AG09309 (cell line): ENCODE measurements at regions not wholly inside any gene's neighbourhood (a gene's known extent, or its start where the extent isn't known, plus 50 kb on each side); places are given as distances from the start of the nearest gene placed in this dataset.

ENCODE experiments used
- DNase-seq: peaks from one replicate; pipeline ENCODE4 v3.0.0-alpha.2; 2010; ENCODE audit warnings: low read depth
- H3K4me3 ChIP-seq: 2 replicates; pipeline ENCODE4 v1.5.1; 2011; ENCODE audit warnings: mild to moderate bottlenecking, low read depth, low read length, moderate library complexity; ENCODE audit not compliant: control insufficient read depth
- CTCF ChIP-seq: IDR thresholded peaks from 2 replicates; pipeline ENCODE4 v1.5.1; 2011; ENCODE audit warnings: mild to moderate bottlenecking, low read depth, low read length, inconsistent platforms; ENCODE audit not compliant: insufficient read depth, control insufficient read depth; ENCODE audit errors: missing control alignments

- no peak overlapping the region for H3K4me3 ChIP-seq
- DNase-seq, result no peak
- no peak for TF ChIP-seq CTCF
Observed at GRCh38 chr10:128739930-128740329, 613.7 kb upstream of the MKI67 start.

GRCh38 chr10:128741180-128741579 is 615.0 kb upstream of the MKI67 start:
- H3K4me3 ChIP-seq, result no peak overlapping the region
- no peak for TF ChIP-seq CTCF
- DNase-seq, result no peak

GRCh38 chr10:128741680-128742079 is 615.5 kb upstream of the MKI67 start:
- no peak overlapping the region for H3K4me3 ChIP-seq
- DNase-seq, result no peak
- TF ChIP-seq CTCF, result no peak

GRCh38 chr10:128744092-128744491 is 617.9 kb upstream of the MKI67 start:
- no peak for DNase-seq
- TF ChIP-seq CTCF, result no peak
- H3K4me3 ChIP-seq, result no peak overlapping the region

- no peak overlapping the region for H3K4me3 ChIP-seq
- DNase-seq, result no peak
- no peak for TF ChIP-seq CTCF
Observed at GRCh38 chr10:128744811-128745305, 618.6 kb upstream of the MKI67 start.

- TF ChIP-seq CTCF, result no peak
Observed at GRCh38 chr10:128747582-128748346, 621.5 kb upstream of the MKI67 start.

More at GRCh38 chr10:128747582-128748346, 621.5 kb upstream of the MKI67 start:
- no peak overlapping the region for H3K4me3 ChIP-seq
- no peak for DNase-seq
